CD4-positive, alpha-beta T cell treated with Interferon gamma for 1 hour (primary cell): ENCODE measurements at regions not wholly inside any gene's neighbourhood (a gene's known extent, or its start where the extent isn't known, plus 50 kb on each side); places are given as distances from the start of the nearest gene placed in this dataset.

Experiments
- DNase-seq: peaks from one replicate; pipeline ENCODE4 v3.0.0-alpha.2; 2020

- no peak for DNase-seq
These were observed 100.9 kb upstream of the CELF4 start for GRCh38 chr18:37666451-37666850.

GRCh38 chr18:37665346-37665745 is 99.7 kb upstream of the CELF4 start:
- no peak for DNase-seq

GRCh38 chr18:37663446-37663845 is 97.8 kb upstream of the CELF4 start:
- no peak for DNase-seq

- no peak for DNase-seq
These were observed 97.1 kb upstream of the CELF4 start for GRCh38 chr18:37662546-37663339.

- DNase-seq = no peak
These were observed 96.5 kb upstream of the CELF4 start for GRCh38 chr18:37662099-37662498.

GRCh38 chr18:37661478-37661877 is 95.9 kb upstream of the CELF4 start:
- DNase-seq = no peak

GRCh38 chr18:37661061-37661460 is 95.5 kb upstream of the CELF4 start:
- no peak for DNase-seq

- no peak for DNase-seq
These were observed 95.1 kb upstream of the CELF4 start for GRCh38 chr18:37660658-37661057.

GRCh38 chr18:37659906-37660305 is 94.3 kb upstream of the CELF4 start:
- DNase-seq = no peak

- DNase-seq = no peak
These were observed 93.3 kb upstream of the CELF4 start for GRCh38 chr18:37658894-37659293.

- no peak for DNase-seq
These were observed 91.9 kb upstream of the CELF4 start for GRCh38 chr18:37657493-37657892.

- DNase-seq = no peak
These were observed 89.3 kb upstream of the CELF4 start for GRCh38 chr18:37654731-37655369.

GRCh38 chr18:37654034-37654433 is 88.4 kb upstream of the CELF4 start:
- DNase-seq = no peak

- no peak for DNase-seq
These were observed 88.0 kb upstream of the CELF4 start for GRCh38 chr18:37653618-37654017.

GRCh38 chr18:37649930-37650329 is 84.3 kb upstream of the CELF4 start:
- DNase-seq = no peak

- no peak for DNase-seq
These were observed 83.8 kb upstream of the CELF4 start for GRCh38 chr18:37649416-37649815.

- DNase-seq = no peak
These were observed 76.0 kb upstream of the CELF4 start for GRCh38 chr18:37641573-37641972.

- DNase-seq = no peak
These were observed 74.9 kb upstream of the CELF4 start for GRCh38 chr18:37640504-37640903.

GRCh38 chr18:37639846-37640245 is 74.2 kb upstream of the CELF4 start:
- no peak for DNase-seq

- DNase-seq = no peak
These were observed 71.9 kb upstream of the CELF4 start for GRCh38 chr18:37637478-37637850.

GRCh38 chr18:37636831-37637477 is 71.4 kb upstream of the CELF4 start:
- no peak for DNase-seq

GRCh38 chr18:37634516-37634915 is 68.9 kb upstream of the CELF4 start:
- no peak for DNase-seq

- DNase-seq = no peak
These were observed 65.8 kb upstream of the CELF4 start for GRCh38 chr18:37631422-37631821.

GRCh38 chr18:37630334-37630733 is 64.7 kb upstream of the CELF4 start:
- DNase-seq = no peak
